Subcutaneous abdominal adipose tissue (tissue), 5 donors: ENCODE measurements at regions not wholly inside any gene's neighbourhood (a gene's known extent, or its start where the extent isn't known, plus 50 kb on each side); places are given as distances from the start of the nearest gene placed in this dataset.
"Not testable (repeated sequence)": the region's sequence is repeated elsewhere in the genome, so short reads cannot be mapped to it uniquely, and the experiment has no call there.

ENCODE experiments used
- H3K27ac ChIP-seq: one replicate; pipeline ENCODE4 v1.7.0; 2013; ENCODE audit warnings: low read depth, mild to moderate bottlenecking, inconsistent platforms, low read length, moderate library complexity
- H3K27me3 ChIP-seq, 5 donors: one replicate each; pipeline ENCODE4 v1.7.0; 2013; ENCODE audit warnings: low read length in 5 of 5, inconsistent platforms in 1 of 5; ENCODE audit not compliant: control insufficient read depth in 5 of 5, insufficient read depth in 4 of 5
- H3K36me3 ChIP-seq, 5 donors: one replicate each; pipeline ENCODE4 v1.7.0; 2013; ENCODE audit warnings: low read length in 5 of 5; ENCODE audit not compliant: control insufficient read depth in 5 of 5, insufficient read depth in 5 of 5
- H3K4me1 ChIP-seq, 5 donors: one replicate each; pipeline ENCODE4 v1.7.0; 2013; ENCODE audit warnings: low read length in 5 of 5, mild to moderate bottlenecking in 3 of 5, moderate library complexity in 1 of 5; ENCODE audit not compliant: control insufficient read depth in 5 of 5, insufficient read depth in 5 of 5
- H3K4me3 ChIP-seq, 5 donors: one replicate each; pipeline ENCODE4 v1.7.0; 2013; ENCODE audit warnings: low read length in 5 of 5, low read depth in 1 of 5
- H3K9ac ChIP-seq, 5 donors: one replicate each; pipeline ENCODE4 v1.7.0; 2013; ENCODE audit warnings: low read length in 5 of 5, mild to moderate bottlenecking in 4 of 5, moderate library complexity in 3 of 5
- H3K9me3 ChIP-seq, 5 donors: one replicate each; pipeline ENCODE4 v1.7.0; 2013; ENCODE audit warnings: low read length in 5 of 5; ENCODE audit not compliant: control insufficient read depth in 5 of 5
- donor health status: healthy.
- donor health status: healthy.
- donor health status: healthy.
- donor health status: healthy.
- donor health status: healthy.

DNA sequence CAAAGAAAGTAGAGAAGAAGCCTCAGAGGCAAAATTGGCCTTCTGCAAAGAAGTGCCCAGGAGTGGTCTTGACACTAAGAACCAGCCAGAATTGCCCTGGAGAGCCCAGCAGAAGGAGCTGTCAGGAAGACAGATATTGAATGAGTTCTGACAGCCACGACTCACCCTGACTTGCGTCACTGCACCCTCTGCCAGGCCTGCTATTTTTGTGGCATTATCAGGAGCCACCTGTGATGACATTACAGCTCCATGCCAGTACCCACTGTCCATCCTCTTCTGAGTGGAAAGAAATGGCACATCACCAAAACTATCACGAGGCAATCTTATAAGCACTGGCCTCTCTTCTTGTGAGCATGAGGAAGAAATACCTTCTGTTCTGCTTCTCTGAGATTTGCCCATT lies 67.7 kb downstream of the SMIM20 start:
- H3K27me3 ChIP-seq = peaks cover 0 to 2% (median 0%) of the 10 kb centered on the region in 5 donors
- no peak overlapping the region for H3K27ac ChIP-seq

DNA sequence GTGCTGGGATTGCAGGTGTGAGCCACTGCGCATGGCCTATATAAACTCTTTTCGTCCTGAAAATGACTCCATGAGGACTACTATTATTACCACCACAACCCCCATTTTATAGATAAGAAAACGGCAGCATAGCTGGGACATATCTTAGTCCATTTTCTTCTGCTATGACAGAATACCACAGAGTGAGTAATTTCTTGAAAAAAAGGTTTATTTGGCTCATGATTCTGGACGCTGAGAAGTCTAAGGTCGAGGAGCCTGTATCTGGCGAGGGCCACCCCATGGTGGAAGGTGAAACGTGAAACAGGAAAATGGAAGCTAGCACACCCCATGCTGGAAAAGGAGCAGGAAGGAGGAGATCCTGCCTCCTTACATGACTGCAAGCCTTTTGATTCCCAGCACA lies 68.9 kb downstream of the SMIM20 start:
- peaks cover 0 to 2% (median 0%) of the 10 kb centered on the region in 5 donors for H3K9me3 ChIP-seq
- peaks cover 2 to 8% (median 3%) of the 10 kb centered on the region in 5 donors for H3K4me1 ChIP-seq
- H3K27ac ChIP-seq = no peak overlapping the region
- H3K36me3 ChIP-seq = no peaks in the 10 kb centered on the region
- H3K4me3 ChIP-seq = no peak overlapping the region
- H3K27me3 ChIP-seq = peaks cover 0 to 2% (median 0%) of the 10 kb centered on the region in 5 donors
- H3K9ac ChIP-seq = no peak overlapping the region

More for the DNA sequence above, 67.7 kb downstream of the SMIM20 start:
- Histone ChIP-seq H3K9ac (no peak overlapping the region), H3K36me3 (no peaks in the 10 kb centered on the region), H3K4me3 (no peak overlapping the region), H3K4me1 (peaks cover 0 to 8% (median 0%) of the 10 kb centered on the region in 5 donors), H3K9me3 (peaks cover 0 to 2% (median 0%) of the 10 kb centered on the region in 5 donors)

DNA sequence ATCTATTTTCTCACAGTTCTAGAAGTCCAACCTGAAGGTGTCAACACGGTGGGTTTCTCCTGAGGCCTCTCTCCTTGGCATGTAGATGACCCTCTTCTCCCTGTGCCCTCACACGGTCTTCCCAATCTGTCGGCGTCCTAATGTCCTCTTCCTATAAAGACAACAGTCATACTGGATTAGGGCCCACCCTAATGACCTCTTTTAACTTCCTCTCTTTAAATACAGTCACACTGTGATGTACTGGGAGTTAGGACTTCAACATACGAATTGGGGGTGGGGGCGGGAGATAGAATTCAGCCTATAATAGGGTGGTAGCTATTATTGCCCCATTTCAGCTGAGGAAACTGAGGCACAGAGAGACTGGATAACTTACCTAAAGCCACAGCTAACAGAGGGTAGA lies 70.2 kb downstream of the SMIM20 start:
- H3K4me3 ChIP-seq = no peak overlapping the region
- peaks cover 0 to 2% (median 0%) of the 10 kb centered on the region in 5 donors for H3K9me3 ChIP-seq
- H3K27ac ChIP-seq = no peak overlapping the region
- H3K36me3 ChIP-seq = no peaks in the 10 kb centered on the region
- H3K9ac ChIP-seq = no peak overlapping the region
- peaks cover 0 to 2% (median 0%) of the 10 kb centered on the region in 5 donors for H3K27me3 ChIP-seq
- peaks cover 5 to 14% (median 7%) of the 10 kb centered on the region in 5 donors for H3K4me1 ChIP-seq

DNA sequence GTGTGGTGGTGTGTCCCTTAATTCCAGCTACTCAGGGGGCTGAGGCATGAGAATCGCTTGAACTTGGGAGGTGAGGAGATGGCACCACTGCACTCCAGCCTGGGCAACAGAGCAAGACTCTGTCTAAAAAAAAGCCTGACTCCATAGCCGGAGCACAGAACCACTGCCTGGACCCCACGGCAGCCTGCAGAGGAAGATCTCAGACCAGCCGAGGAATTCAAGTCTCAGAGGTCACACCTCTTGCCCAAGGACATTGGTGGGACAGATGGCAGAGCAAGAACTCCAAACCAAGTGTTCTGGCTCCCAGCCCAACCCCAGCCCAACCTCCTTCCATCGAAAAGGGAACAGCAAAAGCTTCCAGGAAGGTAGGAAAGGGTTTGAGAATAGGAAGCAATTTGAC lies 70.8 kb downstream of the SMIM20 start:
- Histone ChIP-seq H3K9me3 (peaks cover 0 to 2% (median 0%) of the 10 kb centered on the region in 5 donors), H3K27ac (no peak overlapping the region), H3K4me3 (no peak overlapping the region), H3K4me1 (peaks cover 5 to 14% (median 7%) of the 10 kb centered on the region in 5 donors), H3K9ac (no peak overlapping the region), H3K36me3 (no peaks in the 10 kb centered on the region), H3K27me3 (peaks cover 0 to 2% (median 0%) of the 10 kb centered on the region in 5 donors)

DNA sequence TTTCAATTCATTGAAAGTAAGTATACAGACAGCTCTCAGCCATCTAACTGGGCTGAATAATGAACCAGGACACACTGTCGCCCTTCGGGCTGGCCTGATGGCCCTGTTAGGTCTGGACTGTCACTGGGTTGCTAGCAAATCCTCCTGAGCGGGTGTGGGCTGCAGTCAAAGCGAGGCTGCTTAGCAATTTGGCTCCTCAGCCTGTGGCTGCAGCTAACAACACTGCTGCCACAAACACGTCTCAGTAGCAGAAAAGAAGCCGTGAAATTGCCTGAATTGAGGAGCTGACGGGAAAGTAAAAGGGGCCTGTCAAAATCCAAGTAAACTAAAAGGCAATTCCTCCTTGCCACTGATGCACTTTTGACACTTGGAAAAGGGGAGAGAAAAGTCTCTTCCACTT lies 72.8 kb downstream of the SMIM20 start:
- no peak overlapping the region for H3K4me3 ChIP-seq
- H3K36me3 ChIP-seq = no peaks in the 10 kb centered on the region
- no peak overlapping the region for H3K9ac ChIP-seq
- H3K27ac ChIP-seq = no peak overlapping the region
- peaks cover 5 to 25% (median 17%) of the 10 kb centered on the region in 5 donors for H3K4me1 ChIP-seq
- no peaks in the 10 kb centered on the region for H3K9me3 ChIP-seq
- H3K27me3 ChIP-seq = peaks cover 0 to 2% (median 0%) of the 10 kb centered on the region in 5 donors

DNA sequence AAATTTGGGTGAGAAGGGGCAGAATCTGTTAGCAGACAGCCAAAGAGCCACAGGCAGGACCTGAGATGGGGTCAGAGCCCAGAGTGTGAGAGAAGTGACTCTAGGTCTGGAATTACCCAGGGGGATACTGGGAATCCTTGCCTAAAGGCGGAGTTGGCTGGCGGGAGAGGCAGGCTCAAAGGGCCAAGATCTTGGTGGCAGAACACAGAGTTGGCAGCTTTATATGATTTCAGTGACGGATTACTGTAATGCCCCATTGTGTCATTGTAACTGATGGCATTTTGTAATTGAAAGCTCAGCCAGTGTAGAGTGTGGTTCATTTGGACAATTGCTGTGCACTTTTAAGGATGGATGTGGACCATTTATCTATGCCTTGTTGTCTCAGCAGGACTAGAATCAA lies 77.3 kb downstream of the SMIM20 start:
- no peak overlapping the region for H3K27ac ChIP-seq
- H3K9ac ChIP-seq = peak overlapping the region in 1 of 5 donors; percentile 28
- peaks cover 3 to 39% (median 31%) of the 10 kb centered on the region in 5 donors for H3K4me1 ChIP-seq
- no peaks in the 10 kb centered on the region for H3K36me3 ChIP-seq
- H3K27me3 ChIP-seq = peaks cover 0 to 8% (median 0%) of the 10 kb centered on the region in 5 donors
- H3K4me3 ChIP-seq = no peak overlapping the region
- H3K9me3 ChIP-seq = no peaks in the 10 kb centered on the region

DNA sequence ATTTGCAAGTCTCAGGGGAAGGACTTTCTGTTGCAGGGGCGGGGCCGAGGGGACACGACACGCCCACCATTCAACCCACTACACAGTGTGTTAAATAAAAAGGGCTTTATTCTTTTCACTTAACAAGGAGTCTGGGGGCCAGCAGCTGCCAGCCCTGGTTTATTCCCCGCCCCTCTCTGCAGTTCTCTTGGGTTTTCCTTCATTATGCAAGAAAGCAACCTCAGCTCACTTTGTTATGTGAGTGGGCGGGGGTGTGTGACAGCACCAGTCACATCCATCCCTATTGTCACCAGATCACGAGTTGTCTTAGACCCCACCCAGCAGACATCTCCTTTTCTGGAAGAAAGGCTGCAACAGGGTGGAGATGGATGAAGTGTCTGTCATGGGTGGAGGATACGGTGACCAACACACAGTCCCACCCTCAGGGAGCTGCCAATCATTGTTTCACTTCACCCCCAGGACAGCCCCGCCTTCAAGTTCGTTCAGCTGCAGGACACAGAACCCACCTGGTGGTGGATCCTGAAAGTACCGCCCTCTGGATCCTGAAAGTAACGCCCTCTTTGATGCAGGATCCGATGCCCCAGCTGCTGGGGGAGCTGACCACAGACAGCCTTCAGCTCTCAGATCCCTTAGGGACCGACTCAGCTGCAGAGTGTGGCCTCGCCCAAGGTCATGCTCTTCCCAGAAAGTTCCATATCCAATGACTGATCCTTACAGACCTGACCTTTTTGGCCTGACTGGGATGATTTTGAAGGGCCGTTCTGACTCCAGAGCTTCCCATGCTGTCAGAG lies 79.6 kb downstream of the SMIM20 start:
- no peak overlapping the region for H3K4me3 ChIP-seq
- H3K9ac ChIP-seq = no peak overlapping the region
- H3K27ac ChIP-seq = peak overlapping the region; percentile 60
- H3K27me3 ChIP-seq = peaks cover 0 to 8% (median 0%) of the 10 kb centered on the region in 5 donors
- no peaks in the 10 kb centered on the region for H3K9me3 ChIP-seq
- H3K4me1 ChIP-seq = peaks cover 0 to 32% (median 24%) of the 10 kb centered on the region in 5 donors
- H3K36me3 ChIP-seq = no peaks in the 10 kb centered on the region

DNA sequence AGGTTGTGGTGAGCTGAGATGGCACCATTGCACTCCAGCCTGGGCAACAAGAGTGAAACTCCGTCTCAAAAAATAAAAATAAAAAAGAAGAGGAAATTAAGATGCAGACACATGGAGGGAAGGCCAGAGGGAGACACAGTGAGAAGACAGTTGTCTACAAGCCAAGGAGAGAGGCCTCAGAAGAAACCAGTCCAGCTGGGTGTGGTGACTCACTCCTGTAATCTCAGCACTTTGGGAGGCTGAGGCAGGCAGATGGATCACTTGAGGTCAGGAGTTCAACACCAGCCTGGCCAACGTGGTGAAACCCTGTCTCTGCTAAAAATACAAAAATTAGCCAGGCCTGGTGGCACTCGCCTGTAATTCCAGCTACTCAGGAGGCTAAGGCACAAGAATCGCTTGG lies 80.6 kb downstream of the SMIM20 start:
- H3K27ac ChIP-seq = peak overlapping the region; percentile 10
- not testable (repeated sequence) for H3K9me3 ChIP-seq, H3K4me3 ChIP-seq, H3K9ac ChIP-seq, H3K36me3 ChIP-seq, H3K27me3 ChIP-seq
- H3K4me1 ChIP-seq = peaks cover 0 to 31% (median 24%) of the 10 kb centered on the region in 5 donors

DNA sequence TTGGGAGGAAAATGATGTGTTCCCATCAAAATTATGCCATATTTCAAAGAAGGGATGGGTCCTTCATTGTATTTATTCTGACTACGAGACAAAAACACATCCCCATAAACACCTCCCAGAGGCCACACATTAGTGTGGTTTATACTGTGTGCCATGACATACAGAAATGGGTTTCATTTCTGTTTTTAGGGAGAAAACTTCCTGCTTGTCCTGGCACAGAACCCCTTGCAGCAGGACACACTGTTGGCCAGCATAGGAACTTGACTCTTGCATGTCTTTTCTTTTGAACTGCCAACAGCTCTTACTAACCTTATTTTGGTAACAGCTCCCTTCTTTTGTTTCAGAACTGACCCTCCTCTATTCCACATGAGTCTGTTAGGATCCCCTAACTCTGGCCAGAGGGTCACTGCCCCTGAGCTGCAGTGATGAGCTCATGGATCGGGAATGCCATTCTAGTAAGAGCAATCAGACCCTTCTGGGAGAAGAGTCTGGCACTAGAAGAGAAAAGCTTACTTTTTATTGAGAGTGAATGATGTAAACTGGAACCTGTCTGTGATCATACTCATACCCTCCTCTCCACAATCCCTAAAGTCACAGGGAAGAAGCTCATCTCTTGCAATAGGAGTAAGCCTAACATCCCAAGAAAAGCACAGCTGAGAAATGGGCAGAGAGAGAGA lies 86.4 kb downstream of the SMIM20 start:
- H3K4me3 ChIP-seq = no peak overlapping the region
- H3K9me3 ChIP-seq = no peaks in the 10 kb centered on the region
- H3K9ac ChIP-seq = no peak overlapping the region
- H3K27me3 ChIP-seq = no peaks in the 10 kb centered on the region
- H3K4me1 ChIP-seq = peaks cover 0 to 25% (median 3%) of the 10 kb centered on the region in 5 donors
- H3K36me3 ChIP-seq = no peaks in the 10 kb centered on the region
- H3K27ac ChIP-seq = no peak overlapping the region

DNA sequence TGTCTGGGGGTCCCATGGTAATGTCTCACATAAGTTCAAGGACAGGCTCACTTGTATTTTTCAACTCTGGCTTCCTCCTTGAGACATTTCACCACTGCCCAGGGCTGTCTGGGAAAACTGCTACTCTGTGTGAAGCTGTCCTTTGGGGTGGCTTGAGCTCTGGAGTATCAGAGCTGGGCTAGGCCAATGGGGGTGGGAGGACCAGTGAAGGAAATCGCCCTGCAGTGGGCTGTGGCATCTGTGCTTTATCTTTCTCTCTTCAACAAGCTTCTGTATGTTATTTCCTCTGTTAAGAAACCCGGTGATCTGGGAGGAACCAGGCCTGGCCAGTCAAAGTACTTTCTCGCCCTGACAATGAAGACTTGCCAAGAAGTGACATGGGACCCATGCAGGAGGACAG lies 87.4 kb downstream of the SMIM20 start:
- Histone ChIP-seq H3K4me1 (peaks cover 0 to 25% (median 3%) of the 10 kb centered on the region in 5 donors), H3K27me3 (no peaks in the 10 kb centered on the region), H3K4me3 (no peak overlapping the region), H3K9ac (no peak overlapping the region), H3K36me3 (no peaks in the 10 kb centered on the region), H3K9me3 (no peaks in the 10 kb centered on the region), H3K27ac (no peak overlapping the region)
